GM19397 (cell line): ENCODE measurements at regions not wholly inside any gene's neighbourhood (a gene's known extent, or its start where the extent isn't known, plus 50 kb on each side); places are given as distances from the start of the nearest gene placed in this dataset.

ENCODE experiments used
- ATAC-seq: cut with Tn5 transposase; IDR thresholded peaks from one replicate; pipeline ENCODE4 v1.9.1; 2021; ENCODE audit warnings: mild to moderate bottlenecking, moderate library complexity; ENCODE audit not compliant: unreplicated experiment

- ATAC-seq: no peak
Observed at GRCh38 chr22:48340727-48341709, 1486.7 kb downstream of the BRD1 start.

DNA sequence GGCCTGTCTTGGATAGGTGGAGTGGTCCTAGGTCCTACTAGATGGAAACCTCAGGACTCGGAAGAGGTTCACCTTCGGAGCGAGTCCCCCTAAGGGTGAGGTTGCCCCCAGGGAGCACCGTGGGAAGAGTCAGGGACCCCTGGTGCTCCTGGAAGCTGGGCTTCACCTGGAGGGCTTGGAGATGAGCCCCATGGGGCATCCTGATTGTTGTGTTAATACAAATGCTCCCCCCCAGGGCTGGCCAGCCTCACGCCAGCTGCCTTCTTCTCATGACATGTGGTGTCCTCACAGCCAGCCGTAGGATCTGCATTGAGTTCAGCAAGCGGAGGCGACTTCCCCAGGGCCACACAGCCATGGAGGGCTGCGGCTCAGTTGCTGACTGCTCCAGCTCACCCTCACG is 1487.5 kb downstream of the BRD1 start:
- ATAC-seq: no peak

- ATAC-seq: no peak
Observed at GRCh38 chr22:48338793-48339705, 1488.6 kb downstream of the BRD1 start.

GRCh38 chr22:48337957-48338792 is 1489.5 kb downstream of the BRD1 start:
- no peak for ATAC-seq

GRCh38 chr22:48336339-48337060 is 1491.2 kb downstream of the BRD1 start:
- no peak for ATAC-seq

GRCh38 chr22:48335442-48336139 is 1492.1 kb downstream of the BRD1 start:
- no peak for ATAC-seq

- ATAC-seq: no peak
Observed at GRCh38 chr22:48334971-48335370, 1492.7 kb downstream of the BRD1 start.

DNA sequence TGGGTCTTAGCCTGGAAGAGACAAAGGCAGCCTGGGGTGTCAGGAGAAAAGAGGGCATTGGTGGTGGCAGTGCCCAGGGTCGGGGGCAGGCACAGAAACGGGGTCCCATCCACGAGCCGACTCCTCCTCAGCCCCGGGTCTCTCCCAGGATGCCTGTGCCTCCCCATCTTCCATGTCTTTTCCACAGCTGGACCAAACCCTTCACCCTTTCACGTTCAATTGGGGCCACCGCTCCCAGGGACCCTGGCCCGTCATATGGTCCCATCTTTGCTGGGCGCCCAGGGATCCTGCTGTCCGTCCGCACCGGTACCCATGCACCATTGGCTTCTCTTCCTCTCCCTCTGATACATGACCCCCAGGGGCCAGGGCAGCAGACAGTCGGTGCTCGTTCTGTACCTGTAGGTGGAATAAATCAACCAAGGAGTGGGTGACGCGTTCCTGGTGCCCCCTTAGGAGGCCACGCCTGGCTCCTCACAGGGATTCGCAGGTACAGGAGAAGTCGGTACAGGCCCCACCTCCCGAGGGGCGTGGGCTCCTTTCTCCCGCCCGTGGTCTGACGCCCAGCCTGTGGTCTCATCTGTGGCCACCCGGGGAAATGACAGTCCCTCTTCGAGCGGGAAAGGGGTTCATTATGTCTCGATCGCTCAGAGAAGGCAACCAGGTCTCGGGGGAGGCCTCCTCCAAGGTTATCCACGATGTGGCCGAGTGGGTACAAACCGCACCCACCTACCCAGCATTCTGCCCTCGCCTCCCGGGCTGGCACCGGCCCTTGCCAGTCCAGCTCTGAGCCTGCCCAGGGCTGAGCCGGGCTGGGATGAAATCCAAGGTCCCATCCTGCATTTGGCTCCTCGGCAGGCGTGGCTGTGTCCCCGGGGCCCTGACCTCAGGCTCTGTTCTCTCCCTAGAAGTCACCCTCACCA is 1493.6 kb downstream of the BRD1 start:
- no peak for ATAC-seq

DNA sequence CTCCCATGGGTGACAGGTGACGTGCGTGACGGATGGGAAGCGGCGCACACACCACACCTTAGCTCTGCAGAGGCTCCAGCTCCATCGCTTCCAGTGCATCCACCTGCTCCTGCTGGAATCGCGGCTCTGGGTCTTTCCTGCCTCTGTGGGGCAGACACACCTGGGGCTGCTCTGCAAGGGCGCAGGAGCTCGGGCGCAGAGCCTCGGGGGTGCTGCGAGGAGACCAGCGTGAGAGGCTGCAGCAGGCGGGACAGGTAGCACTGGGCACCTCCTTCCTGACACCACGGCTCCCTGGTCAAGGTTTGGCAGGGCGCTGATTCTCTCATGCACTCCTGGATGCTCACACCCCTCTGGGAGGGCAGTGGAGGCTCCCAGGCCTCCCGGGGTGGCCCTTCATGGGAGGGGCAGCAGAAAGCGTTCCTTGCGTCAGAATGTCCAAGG is 1494.3 kb downstream of the BRD1 start:
- ATAC-seq: no peak

- no peak for ATAC-seq
Observed at GRCh38 chr22:48332438-48333322, 1495.0 kb downstream of the BRD1 start.

DNA sequence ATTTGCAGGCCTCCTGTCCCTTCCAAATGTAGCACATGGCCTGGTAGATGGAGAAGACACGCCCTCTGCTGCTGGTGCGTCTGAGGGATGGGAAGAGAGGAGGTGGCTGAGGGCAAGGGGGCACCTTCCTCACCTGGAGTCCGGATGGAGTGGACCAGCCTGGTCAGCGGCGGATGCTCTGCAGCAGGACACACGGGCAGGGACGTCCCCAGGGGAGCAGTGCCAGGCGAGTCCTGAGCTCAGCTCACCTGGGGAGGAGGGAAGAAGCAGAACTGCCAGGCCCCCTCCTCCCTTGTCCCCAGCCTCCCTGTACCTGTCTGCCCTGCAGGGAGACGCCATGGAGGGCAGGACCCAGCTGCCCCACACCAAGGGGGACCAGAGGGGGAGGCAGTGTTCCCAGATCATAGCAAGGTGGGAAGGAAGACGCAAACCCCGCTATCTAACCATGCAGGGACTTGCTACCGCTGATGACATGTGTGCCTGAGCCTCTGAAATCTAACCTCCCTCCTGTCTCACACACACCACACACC is 1495.9 kb downstream of the BRD1 start:
- ATAC-seq: no peak

DNA sequence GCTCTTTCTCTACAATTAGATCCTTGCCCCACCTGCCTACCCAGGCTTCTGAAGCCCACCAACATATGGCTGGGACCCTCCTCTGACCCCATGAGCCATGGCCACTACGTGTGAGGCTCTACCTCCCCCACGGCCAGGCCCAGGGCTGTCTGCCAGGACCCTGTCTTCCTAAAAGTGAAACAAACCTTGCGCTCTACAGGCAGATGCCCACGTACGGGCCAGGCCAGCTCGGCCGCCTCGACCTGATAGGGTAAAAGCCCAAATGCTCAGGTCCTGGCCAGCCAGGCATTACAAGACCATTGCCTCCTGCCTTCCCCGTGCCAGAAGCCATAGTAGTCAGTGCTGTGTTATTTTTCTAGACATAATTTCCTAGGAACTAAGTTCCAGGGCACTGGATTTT is 1496.4 kb downstream of the BRD1 start:
- no peak for ATAC-seq

GRCh38 chr22:48327721-48328120 is 1500.0 kb downstream of the BRD1 start:
- ATAC-seq: no peak

- no peak for ATAC-seq
Observed at GRCh38 chr22:48323746-48324145, 1503.9 kb downstream of the BRD1 start.

DNA sequence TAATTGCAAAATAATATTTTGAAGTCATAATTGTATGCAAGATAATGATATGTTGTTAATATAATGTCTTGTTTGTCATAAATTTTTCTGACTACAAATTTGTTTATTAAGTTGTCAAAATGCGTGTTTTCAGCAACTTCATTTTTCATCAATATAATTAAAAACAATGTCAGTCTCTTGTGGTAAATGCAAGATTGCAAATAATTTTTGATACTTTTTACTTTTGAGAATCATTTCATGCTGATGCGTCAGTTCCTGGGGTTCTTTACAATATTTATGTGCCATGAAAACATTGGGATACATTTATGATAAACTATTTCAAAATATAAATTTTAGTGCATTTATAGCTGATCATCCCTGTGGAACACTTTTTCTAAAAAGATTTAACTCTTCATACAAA is 1504.8 kb downstream of the BRD1 start:
- no peak for ATAC-seq

DNA sequence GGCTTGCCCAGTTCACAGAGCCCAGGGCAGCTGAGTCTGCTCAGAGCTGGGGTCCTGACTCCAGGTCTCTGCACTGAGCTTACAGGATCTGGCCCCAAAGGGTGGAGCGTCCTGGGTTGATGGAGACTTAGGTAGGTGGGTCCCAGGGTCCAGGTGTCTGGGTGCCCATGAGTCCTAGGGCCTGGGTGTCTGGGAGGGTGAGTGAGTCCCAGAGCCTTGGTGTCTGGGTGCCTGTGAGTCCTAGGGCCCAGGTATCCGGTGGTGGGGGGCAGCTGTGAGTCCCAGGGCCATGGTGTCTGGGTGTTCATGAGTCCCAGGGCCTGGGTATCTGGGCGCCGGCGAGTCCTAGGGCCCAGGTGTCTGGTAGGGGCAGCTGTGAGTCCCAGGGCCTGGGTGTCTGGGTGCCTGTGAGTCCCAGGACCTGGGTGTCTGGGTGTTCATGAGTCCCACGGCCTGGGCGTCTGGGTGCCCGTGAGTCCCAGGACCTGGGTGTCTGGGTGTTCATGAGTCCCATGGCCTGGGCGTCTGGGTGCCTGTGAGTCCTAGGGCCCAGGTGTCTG is 1505.6 kb downstream of the BRD1 start:
- no peak for ATAC-seq
